ENCODE measurements at regions not wholly inside any gene's neighbourhood (a gene's known extent, or its start where the extent isn't known, plus 50 kb on each side); places are given as distances from the start of the nearest gene placed in this dataset.

GRCh38 chr10:108005627-108006026 is 841.1 kb upstream of the SORCS1 start:
- TF ChIP-seq CTCF (IDR thresholded peaks at IDR 0.05) (no peak), EP300 (IDR thresholded peaks at IDR 0.05) (no peak)

Measured in tibial nerve (tissue), 4 donors.